Urothelium cell line (cell line): ENCODE measurements at regions not wholly inside any gene's neighbourhood (a gene's known extent, or its start where the extent isn't known, plus 50 kb on each side); places are given as distances from the start of the nearest gene placed in this dataset.
"Not testable (repeated sequence)": the region's sequence is repeated elsewhere in the genome, so short reads cannot be mapped to it uniquely, and the experiment has no call there.

Source experiments
- DNase-seq: peaks from one replicate; pipeline ENCODE4 v3.0.0; 2011; ENCODE audit warnings: low spot score, mixed read lengths
- FAIRE-seq: peaks from 2 replicates; lab custom pipeline; 2011; peaks lifted over from hg19 to GRCh38; lab: Jason Lieb, UNC

- DNase-seq, result no peak
- no peak for FAIRE-seq
Observed at GRCh38 chr1:177741476-177741875, 228.4 kb downstream of the SEC16B start.

GRCh38 chr1:177739780-177740179, 230.1 kb downstream of the SEC16B start:
- no peak for FAIRE-seq

GRCh38 chr1:177737456-177737855, 232.4 kb downstream of the SEC16B start:
- DNase-seq, result no peak
- FAIRE-seq, result no peak

More at GRCh38 chr1:177739780-177740179, 230.1 kb downstream of the SEC16B start:
- no peak for DNase-seq

GRCh38 chr1:177732178-177732577, 237.7 kb downstream of the SEC16B start:
- DNase-seq, result no peak
- no peak for FAIRE-seq

GRCh38 chr1:177729646-177730045, 240.2 kb downstream of the SEC16B start:
- DNase-seq, result no peak
- FAIRE-seq, result no peak

- no peak for DNase-seq
- no peak for FAIRE-seq
Observed at GRCh38 chr1:177723533-177723932, 246.3 kb downstream of the SEC16B start.

GRCh38 chr1:177710696-177711620, 258.9 kb downstream of the SEC16B start:
- FAIRE-seq (no peak), DNase-seq (no peak)

- DNase-seq, result no peak
- no peak for FAIRE-seq
Observed at GRCh38 chr1:177708406-177708805, 261.5 kb downstream of the SEC16B start.

GRCh38 chr1:177706977-177707376, 262.9 kb downstream of the SEC16B start:
- FAIRE-seq, result no peak
- no peak for DNase-seq

- FAIRE-seq (no peak), DNase-seq (no peak)
Observed at GRCh38 chr1:177705839-177706238, 264.0 kb downstream of the SEC16B start.

GRCh38 chr1:177703888-177704446, 265.9 kb downstream of the SEC16B start:
- FAIRE-seq (no peak), DNase-seq (no peak)

GRCh38 chr1:177701654-177702353, 268.1 kb downstream of the SEC16B start:
- no peak for DNase-seq
- FAIRE-seq, result no peak

- DNase-seq (no peak), FAIRE-seq (no peak)
Observed at GRCh38 chr1:177700856-177701255, 269.0 kb downstream of the SEC16B start.

GRCh38 chr1:177690996-177691395, 278.9 kb downstream of the SEC16B start:
- FAIRE-seq, result no peak
- no peak for DNase-seq

GRCh38 chr1:177687544-177687943, 282.3 kb downstream of the SEC16B start:
- FAIRE-seq (no peak), DNase-seq (no peak)

GRCh38 chr1:177686933-177687332, 282.9 kb downstream of the SEC16B start:
- FAIRE-seq (no peak), DNase-seq (no peak)

- no peak for DNase-seq
- no peak for FAIRE-seq
Observed at GRCh38 chr1:177669161-177669560, 300.7 kb downstream of the SEC16B start.

- no peak for DNase-seq
- no peak for FAIRE-seq
Observed at GRCh38 chr1:177665935-177666334, 303.9 kb downstream of the SEC16B start.

- FAIRE-seq, result not testable (repeated sequence)
Observed at GRCh38 chr1:177664742-177665141, 305.1 kb downstream of the SEC16B start.

GRCh38 chr1:177660188-177660587, 309.7 kb downstream of the SEC16B start:
- DNase-seq (no peak), FAIRE-seq (no peak)

More at GRCh38 chr1:177664742-177665141, 305.1 kb downstream of the SEC16B start:
- DNase-seq, result not testable (repeated sequence)

- no peak for DNase-seq
- no peak for FAIRE-seq
Observed at GRCh38 chr1:177659281-177659680, 310.6 kb downstream of the SEC16B start.

GRCh38 chr1:177656598-177656997, 313.3 kb downstream of the SEC16B start:
- DNase-seq (no peak), FAIRE-seq (no peak)
